ENCODE measurements at regions not wholly inside any gene's neighbourhood (a gene's known extent, or its start where the extent isn't known, plus 50 kb on each side); places are given as distances from the start of the nearest gene placed in this dataset.

DNA sequence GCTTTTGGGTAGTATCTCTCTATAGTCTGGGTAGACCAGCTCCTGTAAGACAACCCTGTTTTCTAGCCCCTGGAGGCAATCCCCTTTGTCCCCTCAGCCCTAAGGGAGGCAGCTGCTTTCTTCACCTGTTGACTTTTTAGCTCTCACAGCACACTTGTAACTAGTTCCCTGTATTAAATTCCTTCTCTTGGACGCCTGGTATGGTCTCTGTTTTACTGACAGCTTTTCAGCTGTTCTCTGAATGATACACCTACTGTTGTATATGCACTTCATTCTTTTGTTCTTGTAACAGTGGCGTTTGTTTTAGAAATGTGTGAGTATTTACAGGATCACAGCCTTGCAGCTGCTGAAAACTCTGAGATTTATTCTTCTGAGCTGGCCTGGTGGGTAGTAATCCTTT is 413.0 kb upstream of the RBMS3 start:
- Histone ChIP-seq H2BK5ac (ENCODE audit: low read depth, low read length) (no peak overlapping the region), H3K36me3 (ENCODE audit: control insufficient read depth in 2 of 4, insufficient read depth in 4 of 4, low read length in 3 of 4) (no peaks in the 10 kb centered on the region), H3K23me2 (ENCODE audit: low read depth, low read length) (no peaks in the 10 kb centered on the region), H3K4me1 (replicated peaks in 1 of 4; ENCODE audit: control insufficient read depth in 3 of 4, insufficient read depth in 4 of 4, low read length in 3 of 4) (no peaks in the 10 kb centered on the region), H3K79me2 (ENCODE audit: control insufficient read depth in 1 of 2, insufficient read depth in 2 of 2, low read length in 2 of 2) (no peaks in the 10 kb centered on the region), H3K4me3 (ENCODE audit: extremely low read depth in 1 of 4, insufficient read depth in 2 of 4, low read depth in 3 of 4, low read length in 4 of 4) (no peak overlapping the region), H2BK20ac (ENCODE audit: low read length) (no peak overlapping the region), H2BK120ac (replicated peaks; ENCODE audit: low read depth, low read length) (no peak overlapping the region), H3K9me3 (ENCODE audit: insufficient read depth in 2 of 2, low read depth in 1 of 2, low read length in 1 of 2) (no peaks in the 10 kb centered on the region), H2AFZ (ENCODE audit: low read length) (no peak overlapping the region), H3K56ac (replicated peaks; ENCODE audit: insufficient read length, low read depth, low read length) (no peak overlapping the region), H3K9ac (replicated peaks in 1 of 4; ENCODE audit: extremely low read depth in 1 of 4, low read depth in 3 of 4, low read length in 3 of 4) (no peak overlapping the region), H3K4ac (replicated peaks; ENCODE audit: insufficient read length, low read depth, low read length) (no peak overlapping the region), H3K14ac (ENCODE audit: insufficient read length) (no peak overlapping the region), H3K23ac (ENCODE audit: insufficient read length) (no peak overlapping the region), H2AK5ac (ENCODE audit: low read depth, low read length) (no peak overlapping the region), H3K27me3 (replicated peaks in 1 of 4; ENCODE audit: control insufficient read depth in 3 of 4, extremely low read depth in 1 of 4, insufficient read depth in 3 of 4, low read length in 3 of 4) (no peaks in the 10 kb centered on the region), H3K18ac (ENCODE audit: extremely low read depth, low read length) (no peak overlapping the region), H3K27ac (ENCODE audit: low read depth, low read length) (no peak overlapping the region), H2BK15ac (ENCODE audit: low read length) (no peak overlapping the region), H3K4me2 (ENCODE audit: insufficient read depth in 1 of 2, low read depth in 2 of 2, low read length in 2 of 2) (no peak overlapping the region), H4K20me1 (replicated peaks in 1 of 2; ENCODE audit: control insufficient read depth in 1 of 2, insufficient read depth in 2 of 2, low read length in 2 of 2) (no peaks in the 10 kb centered on the region), H4K91ac (replicated peaks; ENCODE audit: insufficient read length, low read length) (no peak overlapping the region), H4K8ac (ENCODE audit: extremely low read depth, insufficient read depth, low read length) (no peak overlapping the region), H2BK12ac (ENCODE audit: low read depth, low read length) (no peak overlapping the region), H3K79me1 (ENCODE audit: low read depth, low read length) (no peaks in the 10 kb centered on the region), H4K5ac (ENCODE audit: insufficient read length, low read depth, low read length) (no peak overlapping the region)
- DNase-seq (ENCODE audit: low read depth in 1 of 2, low spot score in 2 of 2): no peak
- no peak for FAIRE-seq
- CTCF ChIA-PET (ENCODE audit: partially characterized antibody): interaction anchor here (0.7 to 0.8 kb wide), 2 partner anchors 11 to 20 kb away, joined by 3 read pairs; no protein-coding TSS in a partner anchor
- POLR2A ChIA-PET (ENCODE audit: partially characterized antibody): no interaction called here
- 87% methylated on average over 2 of the region's 2 CpGs; no CpG with 5 or more reads in 1 of the 2 experiments for WGBS, 2 experiments (ENCODE audit: extremely low coverage in 1 of 2, insufficient coverage in 1 of 2, insufficient read length in 1 of 2, insufficient replicate concordance in 2 of 2, low coverage in 1 of 2, low lambda C conversion rate in 2 of 2, missing lambda C conversion rate in 1 of 2)
- TF ChIP-seq HDAC6 (IDR thresholded peaks at IDR 0.05; ENCODE audit: low read depth, low read length) (no peak), GTF2F1 (IDR thresholded peaks at IDR 0.05; ENCODE audit: borderline replicate concordance, low read depth, low read length) (no peak), EZH2 (IDR thresholded peaks at IDR 0.05; ENCODE audit: low read depth, low read length, severe bottlenecking) (no peak), CTBP2 (IDR thresholded peaks at IDR 0.05; ENCODE audit: borderline replicate concordance, insufficient read depth, insufficient read length, low read length) (no peak), SIX5 (IDR thresholded peaks at IDR 0.05; ENCODE audit: low read depth, low read length) (no peak), KDM4A (IDR thresholded peaks at IDR 0.05; ENCODE audit: low read depth, low read length, severe bottlenecking) (no peak), RBBP5 (IDR thresholded peaks at IDR 0.05; ENCODE audit: borderline replicate concordance, low read depth, low read length) (no peak), NRF1 (IDR thresholded peaks at IDR 0.05; ENCODE audit: low read depth, low read length) (no peak), ZNF274 (IDR thresholded peaks at IDR 0.05; ENCODE audit: borderline replicate concordance, extremely low read depth, low read length) (no peak), CTCF (IDR thresholded peaks at IDR 0.05; ENCODE audit: control extremely low read depth in 1 of 3, insufficient read depth in 1 of 3, low read depth in 1 of 3, low read length in 3 of 3) (no peak), CBX5 (IDR thresholded peaks at IDR 0.05; ENCODE audit: low read depth, low read length) (no peak), HDAC2 (IDR thresholded peaks at IDR 0.05; ENCODE audit: borderline replicate concordance in 1 of 2, low read depth in 2 of 2, low read length in 2 of 2) (no peak)

Data from H1 (cell line).